ENCODE measurements at regions not wholly inside any gene's neighbourhood (a gene's known extent, or its start where the extent isn't known, plus 50 kb on each side); places are given as distances from the start of the nearest gene placed in this dataset.
"Not testable (repeated sequence)": the region's sequence is repeated elsewhere in the genome, so short reads cannot be mapped to it uniquely, and the experiment has no call there.

- no peak for DNase-seq (ENCODE audit: low read depth)
These were observed 610.5 kb upstream of the MAN1A1 start for GRCh38 chr6:119960036-119960435.

- DNase-seq (ENCODE audit: low read depth): no peak
These were observed 607.6 kb upstream of the MAN1A1 start for GRCh38 chr6:119957195-119957594.

- no peak for DNase-seq (ENCODE audit: low read depth)
These were observed 603.1 kb upstream of the MAN1A1 start for GRCh38 chr6:119952696-119953095.

GRCh38 chr6:119950681-119951080 is 601.1 kb upstream of the MAN1A1 start:
- no peak for DNase-seq (ENCODE audit: low read depth)

- DNase-seq (ENCODE audit: low read depth): no peak
These were observed 592.7 kb upstream of the MAN1A1 start for GRCh38 chr6:119942078-119942752.

GRCh38 chr6:119938752-119939151 is 589.2 kb upstream of the MAN1A1 start:
- DNase-seq (ENCODE audit: low read depth): no peak

- DNase-seq (ENCODE audit: low read depth): no peak
These were observed 585.3 kb upstream of the MAN1A1 start for GRCh38 chr6:119934816-119935215.

- DNase-seq (ENCODE audit: low read depth): no peak
These were observed 579.6 kb upstream of the MAN1A1 start for GRCh38 chr6:119929121-119929520.

GRCh38 chr6:119924888-119925287 is 575.3 kb upstream of the MAN1A1 start:
- DNase-seq (ENCODE audit: low read depth): not testable (repeated sequence)

GRCh38 chr6:119922814-119923213 is 573.3 kb upstream of the MAN1A1 start:
- no peak for DNase-seq (ENCODE audit: low read depth)

GRCh38 chr6:119921491-119922010 is 572.0 kb upstream of the MAN1A1 start:
- DNase-seq (ENCODE audit: low read depth): no peak

- DNase-seq (ENCODE audit: low read depth): no peak
These were observed 567.6 kb upstream of the MAN1A1 start for GRCh38 chr6:119917186-119917585.

- DNase-seq (ENCODE audit: low read depth): no peak
These were observed 566.4 kb upstream of the MAN1A1 start for GRCh38 chr6:119915971-119916370.

GRCh38 chr6:119908157-119908556 is 558.6 kb upstream of the MAN1A1 start:
- no peak for DNase-seq (ENCODE audit: low read depth)

- no peak for DNase-seq (ENCODE audit: low read depth)
These were observed 553.1 kb upstream of the MAN1A1 start for GRCh38 chr6:119902681-119903080.

GRCh38 chr6:119896806-119897205 is 547.2 kb upstream of the MAN1A1 start:
- DNase-seq (ENCODE audit: low read depth): no peak

GRCh38 chr6:119895626-119896025 is 546.1 kb upstream of the MAN1A1 start:
- DNase-seq (ENCODE audit: low read depth): no peak

- DNase-seq (ENCODE audit: low read depth): no peak
These were observed 545.2 kb upstream of the MAN1A1 start for GRCh38 chr6:119894811-119895210.

GRCh38 chr6:119891644-119892043 is 542.1 kb upstream of the MAN1A1 start:
- no peak for DNase-seq (ENCODE audit: low read depth)

- no peak for DNase-seq (ENCODE audit: low read depth)
These were observed 541.6 kb upstream of the MAN1A1 start for GRCh38 chr6:119891206-119891605.

- no peak for DNase-seq (ENCODE audit: low read depth)
These were observed 540.9 kb upstream of the MAN1A1 start for GRCh38 chr6:119890470-119890869.

GRCh38 chr6:119887666-119888065 is 538.1 kb upstream of the MAN1A1 start:
- DNase-seq (ENCODE audit: low read depth): no peak

- DNase-seq (ENCODE audit: low read depth): no peak
These were observed 531.9 kb upstream of the MAN1A1 start for GRCh38 chr6:119881416-119881815.

- no peak for DNase-seq (ENCODE audit: low read depth)
These were observed 531.3 kb upstream of the MAN1A1 start for GRCh38 chr6:119880840-119881239.

Measured in CMK (cell line).